HS-5 (cell line): ENCODE measurements at regions not wholly inside any gene's neighbourhood (a gene's known extent, or its start where the extent isn't known, plus 50 kb on each side); places are given as distances from the start of the nearest gene placed in this dataset.

ENCODE experiments used
- DNase-seq: peaks from one replicate; pipeline ENCODE4 v3.0.0-alpha.2; 2012; ENCODE audit warnings: low read depth

DNA sequence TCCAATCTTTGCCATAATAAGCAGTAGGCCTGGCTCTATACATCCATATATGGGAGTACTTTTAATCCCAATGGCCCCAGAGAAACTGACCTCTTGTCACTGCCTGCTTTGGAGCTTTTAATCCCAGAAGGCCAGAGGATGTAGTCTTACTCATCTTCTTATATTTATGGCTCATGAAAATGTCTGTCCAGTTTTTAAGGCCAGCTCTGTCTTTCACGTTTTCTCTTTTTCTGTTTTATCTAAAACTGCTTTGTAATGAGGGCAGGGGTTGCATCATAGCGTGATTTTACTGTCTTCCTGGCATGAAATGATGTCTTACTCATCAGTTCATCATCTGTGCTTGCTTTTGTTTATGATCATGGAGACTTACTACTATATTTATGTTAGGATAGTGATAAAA is 1094.9 kb downstream of the MAT2B start:
- peak; percentile 78 for DNase-seq

DNA sequence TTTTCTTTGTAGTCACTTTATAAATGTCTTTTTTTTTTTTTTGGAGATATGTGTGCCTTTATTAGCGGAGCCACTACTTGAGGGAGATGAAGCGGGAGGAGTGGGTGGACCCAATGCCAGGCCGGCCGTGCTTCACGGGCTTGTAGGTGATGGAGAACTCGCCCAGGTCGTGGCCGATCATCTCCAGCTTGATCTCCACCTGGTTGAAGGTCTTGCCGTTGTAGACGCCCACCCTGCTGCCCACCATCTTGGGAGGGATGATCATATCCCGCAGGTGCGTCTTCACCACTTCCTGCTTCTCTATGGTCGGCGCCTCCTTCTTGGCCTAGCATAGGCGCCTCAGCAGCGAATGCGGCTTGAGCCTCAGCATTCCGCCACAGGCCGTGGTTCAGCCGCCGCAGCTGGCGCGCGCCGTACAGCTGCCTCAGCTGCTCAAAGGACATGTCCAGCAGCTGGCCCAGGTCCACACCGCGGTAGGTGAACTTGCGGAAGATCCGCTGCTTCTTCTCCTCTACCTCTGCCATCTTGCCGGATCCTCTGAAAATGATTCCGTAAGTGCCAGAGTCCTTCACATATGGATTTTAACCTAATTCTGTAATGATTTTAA is 1095.6 kb downstream of the MAT2B start:
- no peak for DNase-seq

DNA sequence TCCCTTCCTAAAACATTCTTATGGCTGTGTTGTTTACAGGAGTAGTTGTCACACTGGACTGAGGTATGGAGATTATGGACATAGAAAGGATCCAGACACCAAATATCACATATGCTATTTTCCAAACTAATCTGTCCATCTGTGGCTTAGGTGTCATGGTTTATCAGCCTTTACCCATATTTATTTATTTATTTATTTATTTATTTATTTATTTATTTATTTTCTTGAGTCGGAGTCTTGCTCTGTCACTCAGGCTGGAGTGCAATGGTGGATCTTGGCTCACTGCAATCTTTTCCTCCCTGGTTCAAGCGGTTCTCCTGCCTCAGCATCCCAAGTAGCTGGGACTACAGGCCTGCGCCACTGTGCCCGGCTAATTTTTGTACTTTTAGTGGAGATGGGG is 1103.1 kb downstream of the MAT2B start:
- no peak for DNase-seq

DNA sequence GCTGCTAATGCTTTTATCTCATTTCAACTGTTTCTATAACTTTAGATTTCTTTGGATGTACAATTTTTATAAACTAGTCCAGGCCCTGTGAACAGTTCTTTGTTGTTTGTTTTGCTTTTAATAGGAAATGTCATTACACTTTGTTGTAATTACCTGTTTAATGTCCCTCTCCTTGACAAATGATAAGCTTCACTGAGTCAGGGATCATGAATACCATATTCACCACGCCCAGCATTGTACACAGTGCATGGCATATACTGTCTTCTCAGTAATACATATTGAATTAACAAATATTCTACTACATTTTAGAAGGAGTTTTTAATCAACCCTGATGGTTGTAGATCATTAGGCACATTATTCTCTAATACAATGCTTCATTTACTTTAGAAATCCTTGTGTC is 1105.0 kb downstream of the MAT2B start:
- no peak for DNase-seq

DNA sequence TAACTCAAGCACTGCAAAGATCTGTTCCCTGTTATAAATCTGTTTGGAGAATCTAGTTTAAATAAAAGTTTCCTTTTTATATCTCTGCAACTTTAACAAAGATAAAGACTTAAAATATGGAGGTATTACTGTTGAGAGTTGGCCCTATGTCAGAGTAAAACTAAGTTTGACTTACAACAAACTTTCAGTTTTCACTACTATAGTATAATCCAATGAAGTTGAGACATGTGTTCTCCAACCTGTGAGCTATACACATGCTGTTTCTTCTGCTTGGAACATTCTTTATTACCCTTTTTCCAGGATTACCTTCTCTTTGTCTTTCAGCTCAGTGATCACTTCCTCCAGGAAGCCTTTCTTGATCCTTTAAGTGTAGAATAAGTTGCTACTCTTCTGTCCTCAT is 1109.3 kb downstream of the MAT2B start:
- DNase-seq: no peak

DNA sequence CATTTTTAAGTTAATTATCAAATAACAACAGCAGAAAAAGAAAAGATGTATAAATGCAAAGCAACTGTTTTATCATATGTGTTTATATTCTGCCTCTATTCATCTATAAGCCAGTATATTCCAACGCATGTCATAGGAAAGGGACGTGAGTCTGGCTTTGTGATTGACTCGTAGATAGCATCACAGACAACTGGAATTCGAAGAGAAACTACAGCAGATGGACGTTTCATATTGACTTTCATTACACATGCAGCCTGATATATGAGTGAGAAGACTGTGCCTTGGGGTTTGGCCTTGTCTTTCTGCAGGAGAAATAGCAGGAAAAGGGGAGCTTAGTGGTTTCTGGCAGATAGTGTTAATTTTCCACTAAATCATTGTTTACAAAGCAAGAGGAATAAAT is 1111.9 kb downstream of the MAT2B start:
- DNase-seq: no peak

DNA sequence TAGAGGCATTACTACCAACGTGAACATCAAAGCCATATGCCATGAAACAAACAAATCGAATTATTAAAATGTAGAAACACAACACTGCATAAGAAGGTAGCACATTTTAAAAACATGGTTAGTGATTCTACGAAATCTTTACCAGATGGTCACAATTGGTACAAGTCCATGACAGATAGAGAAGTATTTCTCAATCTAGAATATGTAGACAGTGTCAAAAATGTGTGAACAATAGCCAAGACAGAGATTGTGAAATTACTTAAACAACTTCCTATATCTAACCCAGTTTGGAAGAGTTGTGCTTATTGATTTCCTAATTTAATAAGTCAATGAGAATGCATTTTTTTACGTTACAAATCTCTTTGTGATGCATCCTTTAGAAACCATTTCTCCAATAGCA is 1121.6 kb downstream of the MAT2B start:
- DNase-seq: no peak

DNA sequence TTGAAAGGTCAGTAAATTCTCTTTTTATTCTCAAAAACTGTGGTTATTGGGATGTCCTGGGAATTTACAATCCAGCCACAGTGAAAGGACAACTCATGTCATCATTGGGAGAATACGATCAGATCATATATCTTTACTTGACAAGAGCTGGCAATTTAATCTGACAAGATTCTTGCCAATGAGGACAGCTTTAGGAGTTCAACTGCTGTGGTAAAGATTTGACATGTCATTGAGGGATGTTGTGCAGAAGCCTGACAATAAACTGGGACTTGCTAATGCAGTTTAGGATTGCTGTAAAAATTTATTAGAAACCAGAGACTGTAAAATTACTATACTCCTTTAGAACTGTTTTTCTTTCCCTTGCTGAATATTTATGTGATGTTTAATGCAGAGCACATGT is 1131.0 kb downstream of the MAT2B start:
- DNase-seq: no peak

DNA sequence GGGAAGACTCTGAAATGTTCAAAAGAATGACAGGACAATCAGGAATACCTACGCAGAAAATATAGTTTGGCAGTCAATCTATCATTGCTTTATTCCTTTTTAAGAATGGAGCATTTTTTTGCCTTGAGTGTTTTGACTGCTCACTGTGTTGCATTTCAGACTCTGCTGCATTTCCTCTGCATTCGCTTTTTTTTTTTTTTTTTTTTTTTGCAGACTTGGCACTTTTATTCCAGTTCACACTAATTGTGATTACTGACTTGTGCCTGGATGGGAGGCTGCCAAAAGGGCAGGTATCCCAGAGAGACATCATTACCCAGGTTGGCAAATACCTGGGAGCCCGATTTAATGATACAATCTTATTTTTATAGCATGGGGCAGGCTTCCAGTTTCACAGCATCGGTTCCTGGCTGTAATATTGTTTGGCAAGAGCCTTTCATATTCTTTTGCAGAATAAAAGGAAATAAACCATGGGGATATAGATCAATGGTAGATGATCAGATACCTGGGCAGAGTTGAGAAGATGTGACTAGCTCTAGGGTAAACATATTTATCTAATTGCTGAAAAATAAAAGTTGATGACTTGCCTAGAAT is 1132.6 kb downstream of the MAT2B start:
- DNase-seq: no peak

DNA sequence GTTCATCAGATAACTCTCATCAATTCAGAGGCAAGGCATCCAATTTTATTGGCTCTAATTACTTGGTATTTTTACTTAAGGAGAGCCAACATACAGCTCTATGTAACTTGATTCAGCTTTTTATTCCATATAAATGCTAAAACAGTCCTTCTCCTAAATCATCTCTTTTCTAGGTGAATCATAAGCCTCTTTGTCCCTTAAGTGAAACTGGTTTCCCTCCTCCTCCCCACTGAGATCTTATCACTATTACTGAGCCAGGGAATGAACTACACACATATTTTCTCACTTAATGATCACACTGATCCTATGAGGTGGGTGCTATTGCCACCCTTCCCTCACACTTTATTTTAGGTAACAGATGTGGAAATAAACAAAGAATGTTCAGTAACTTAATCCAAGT is 1143.8 kb downstream of the MAT2B start:
- DNase-seq: no peak

DNA sequence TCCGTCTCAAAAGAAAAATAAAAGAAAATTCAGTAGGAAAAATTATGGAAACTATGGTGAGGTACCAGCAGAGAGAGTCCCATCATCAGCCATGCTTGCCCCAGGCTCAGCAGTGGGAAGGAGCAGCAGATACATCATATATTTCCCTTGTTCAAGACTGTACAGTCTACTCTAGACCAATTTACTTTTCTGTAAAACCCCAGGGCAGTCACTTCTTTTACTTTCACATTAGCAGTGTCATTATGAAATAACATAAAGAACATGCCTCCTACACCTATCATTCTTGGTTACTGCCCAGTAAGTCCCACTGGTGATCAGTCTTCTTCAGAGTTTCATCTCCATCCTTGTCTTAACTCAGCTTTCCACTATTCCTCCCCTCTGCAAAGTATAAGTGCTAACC is 1145.0 kb downstream of the MAT2B start:
- DNase-seq: no peak

DNA sequence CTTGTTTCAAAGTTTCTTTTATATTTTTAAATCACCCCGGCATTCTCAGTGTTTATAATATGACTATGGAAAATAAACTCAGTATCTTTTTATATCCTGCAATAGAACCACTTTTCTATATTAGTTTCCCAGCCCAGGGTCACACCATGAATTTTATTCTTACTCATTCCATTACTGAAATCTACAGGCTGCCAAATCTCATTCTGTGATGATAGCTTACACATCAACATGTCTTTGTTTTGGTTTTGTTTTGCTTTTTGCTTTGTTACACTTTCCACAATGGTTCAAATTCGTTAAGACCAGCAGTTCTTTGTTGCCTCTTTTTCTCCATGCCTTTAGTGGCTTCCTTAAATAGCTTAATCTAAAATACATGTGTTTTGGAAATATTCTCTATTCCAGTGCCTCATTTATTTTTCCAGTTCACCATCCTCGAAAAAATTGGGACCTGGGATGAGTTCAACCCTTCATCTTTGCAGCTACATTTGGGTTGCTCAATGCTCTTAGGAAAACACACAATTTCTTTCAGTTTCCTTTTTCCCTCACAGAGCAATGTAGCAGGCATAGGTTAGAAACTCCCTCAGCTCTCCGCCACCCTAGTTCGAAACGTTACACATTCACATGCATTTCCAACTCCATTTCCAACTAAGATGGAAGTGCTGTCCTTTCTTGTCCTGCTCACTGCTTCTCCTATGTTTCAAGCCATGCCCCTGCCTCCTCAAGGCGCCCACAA is 1146.3 kb downstream of the MAT2B start:
- DNase-seq: no peak

DNA sequence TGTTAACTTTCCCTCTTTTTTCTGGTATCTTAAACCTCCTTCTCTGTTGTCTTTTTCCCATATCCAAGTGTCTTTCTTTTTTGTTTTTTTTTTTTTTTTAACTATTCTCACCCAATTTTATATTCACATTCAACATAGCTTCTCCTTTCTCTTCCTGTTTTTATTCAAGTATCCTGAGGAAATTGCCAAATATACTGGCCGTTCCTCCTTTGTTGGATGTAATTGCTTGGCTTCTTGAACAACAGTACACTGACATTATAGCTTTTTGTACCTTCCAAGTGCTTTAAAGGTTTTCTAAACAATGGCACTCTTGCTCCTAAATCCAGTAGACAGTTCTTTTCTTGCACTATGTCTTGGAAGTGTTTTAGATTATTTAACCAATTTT is 1146.8 kb downstream of the MAT2B start:
- no peak for DNase-seq

DNA sequence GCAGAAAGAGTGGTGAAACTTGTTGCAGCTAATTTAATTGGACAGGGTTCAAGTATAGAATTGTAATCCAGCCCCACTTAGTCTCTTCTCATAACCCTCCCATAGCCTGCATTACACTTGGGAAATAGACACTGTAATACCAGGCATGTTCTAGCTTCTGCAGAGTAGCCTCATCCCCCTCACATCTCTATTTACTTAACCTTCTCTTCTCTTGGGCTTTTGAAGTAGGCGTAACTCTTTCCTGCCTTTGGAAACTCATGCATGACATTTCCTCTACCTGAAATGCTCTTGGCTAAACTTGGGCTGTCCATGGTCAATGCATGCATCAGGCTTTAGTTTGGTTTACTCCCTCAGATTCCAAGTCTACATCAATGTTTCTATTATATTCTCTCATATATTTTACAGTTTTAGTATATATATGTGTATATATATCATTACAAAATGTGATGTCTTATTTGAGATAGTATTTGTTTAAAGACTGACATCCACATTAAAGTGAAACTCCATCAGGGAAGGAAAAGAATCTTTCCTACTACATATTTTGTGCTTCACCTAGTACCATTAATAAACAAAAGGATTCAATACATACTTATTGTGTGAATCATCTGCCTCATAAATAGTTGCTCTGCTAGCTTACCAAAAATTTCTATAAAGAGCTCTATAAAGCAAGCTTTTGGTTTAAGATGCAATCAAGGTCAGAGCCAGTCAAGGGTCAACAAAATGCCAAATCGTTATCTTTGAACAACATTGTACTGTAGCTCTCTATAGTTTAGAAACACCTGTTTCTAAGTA is 1158.0 kb downstream of the MAT2B start:
- DNase-seq: peak; percentile 29

DNA sequence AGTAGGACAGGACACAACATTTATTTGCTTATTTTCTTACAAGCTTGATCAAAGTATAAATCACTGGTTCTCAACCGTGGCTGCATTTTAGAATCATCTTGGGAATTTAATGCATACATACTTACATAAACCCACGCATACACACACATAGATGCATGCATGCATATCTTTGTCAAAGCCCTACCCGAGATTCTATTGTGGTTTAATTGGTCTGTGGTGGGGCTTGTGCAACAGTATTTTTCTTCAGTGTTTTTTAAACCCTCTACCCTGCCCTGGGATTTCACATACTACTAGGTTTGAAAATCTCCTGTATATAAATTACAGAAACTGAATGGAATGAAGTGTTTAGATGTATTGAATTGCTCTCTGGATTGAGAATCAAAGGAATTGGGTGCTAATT is 1166.2 kb downstream of the MAT2B start:
- DNase-seq: no peak

DNA sequence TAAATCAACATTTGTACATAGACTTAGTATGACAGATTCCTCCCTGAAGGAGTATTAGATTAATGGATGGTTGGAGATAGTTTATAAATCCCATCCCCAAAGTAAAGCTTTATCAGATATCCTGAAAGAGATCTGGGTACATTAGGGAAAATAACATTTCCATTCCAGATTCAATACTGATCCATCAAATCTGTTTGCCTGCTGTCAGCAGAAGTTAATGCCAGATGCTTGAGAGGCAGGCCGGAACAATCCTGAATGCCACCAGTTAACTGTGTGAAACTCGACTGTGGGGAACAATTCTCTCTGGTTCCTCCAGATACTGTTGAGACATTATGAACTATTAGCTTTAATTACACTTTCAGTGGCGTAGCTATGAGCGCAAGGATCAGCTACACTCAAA is 1166.8 kb downstream of the MAT2B start:
- no peak for DNase-seq

DNA sequence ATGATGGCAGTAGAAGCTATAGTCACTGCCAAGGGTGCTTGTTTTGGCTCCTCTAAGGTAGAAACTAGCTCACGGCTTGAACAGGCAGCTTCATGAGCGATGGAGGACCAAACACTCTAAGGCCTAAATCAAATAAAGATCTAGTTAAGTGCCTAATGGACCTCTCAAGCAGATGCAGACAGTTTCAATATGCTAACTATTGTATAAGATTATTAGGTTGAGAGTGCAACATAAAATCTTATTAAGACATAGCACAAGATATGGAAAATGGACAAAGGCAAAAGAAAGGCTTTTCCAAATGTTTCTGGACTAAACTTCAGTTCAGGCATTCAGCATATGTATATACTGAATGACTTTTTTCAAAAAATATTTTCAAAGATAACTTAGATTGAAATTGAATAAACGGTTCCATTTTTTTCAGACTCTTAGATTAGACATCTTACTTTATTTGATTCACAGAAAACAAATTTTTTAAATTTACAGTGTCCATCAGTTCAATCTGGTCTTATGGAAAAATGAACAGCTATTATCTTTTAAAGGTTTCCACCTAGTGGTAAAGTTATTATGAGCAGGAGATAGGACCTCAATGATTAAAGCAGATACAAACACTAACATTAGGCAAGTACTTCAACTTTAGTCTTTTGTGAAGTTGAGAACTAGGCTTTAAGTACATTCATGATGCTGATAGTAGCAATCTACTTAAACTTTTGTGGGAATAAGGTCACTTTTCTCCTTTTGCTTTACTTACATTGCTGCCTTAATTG is 1167.7 kb downstream of the MAT2B start:
- peak; percentile 6 for DNase-seq

DNA sequence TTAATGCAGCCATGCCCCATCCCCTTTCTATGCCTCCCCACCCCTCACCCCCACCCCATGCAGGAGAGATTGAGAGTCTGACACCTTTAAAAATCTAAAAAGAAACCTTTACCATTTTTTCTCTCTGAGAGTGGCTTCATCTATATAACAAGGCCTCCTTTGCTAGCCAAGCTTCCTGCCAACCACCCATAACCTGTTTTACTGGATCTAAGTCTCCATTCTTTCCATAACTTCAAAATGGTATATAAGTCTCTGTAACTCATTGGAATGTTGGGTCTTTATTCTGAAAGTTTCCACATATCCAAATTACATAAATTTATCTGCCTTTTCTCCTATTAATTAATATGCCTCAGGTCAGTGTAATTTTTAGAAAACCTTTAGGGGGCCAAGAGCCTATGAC is 1174.0 kb downstream of the MAT2B start:
- DNase-seq: no peak

DNA sequence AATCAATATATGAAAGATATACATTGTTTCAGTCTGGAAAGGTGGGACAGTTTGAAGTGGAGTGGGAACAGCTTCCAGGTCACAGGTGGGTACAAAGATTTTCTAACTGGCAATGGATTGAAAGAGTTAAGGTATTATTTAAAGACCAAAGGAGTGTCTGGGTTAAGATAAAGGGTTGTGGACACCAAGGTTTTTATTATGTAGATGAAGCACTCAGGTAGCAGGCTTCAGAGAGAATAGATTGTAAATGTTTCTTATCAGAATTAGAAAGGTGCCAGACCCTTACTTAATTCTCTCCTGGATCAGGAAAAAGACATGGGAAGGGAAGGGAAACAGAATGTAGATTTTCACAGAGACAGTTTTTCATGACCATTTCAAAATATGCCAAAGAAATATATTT is 1174.8 kb downstream of the MAT2B start:
- no peak for DNase-seq

DNA sequence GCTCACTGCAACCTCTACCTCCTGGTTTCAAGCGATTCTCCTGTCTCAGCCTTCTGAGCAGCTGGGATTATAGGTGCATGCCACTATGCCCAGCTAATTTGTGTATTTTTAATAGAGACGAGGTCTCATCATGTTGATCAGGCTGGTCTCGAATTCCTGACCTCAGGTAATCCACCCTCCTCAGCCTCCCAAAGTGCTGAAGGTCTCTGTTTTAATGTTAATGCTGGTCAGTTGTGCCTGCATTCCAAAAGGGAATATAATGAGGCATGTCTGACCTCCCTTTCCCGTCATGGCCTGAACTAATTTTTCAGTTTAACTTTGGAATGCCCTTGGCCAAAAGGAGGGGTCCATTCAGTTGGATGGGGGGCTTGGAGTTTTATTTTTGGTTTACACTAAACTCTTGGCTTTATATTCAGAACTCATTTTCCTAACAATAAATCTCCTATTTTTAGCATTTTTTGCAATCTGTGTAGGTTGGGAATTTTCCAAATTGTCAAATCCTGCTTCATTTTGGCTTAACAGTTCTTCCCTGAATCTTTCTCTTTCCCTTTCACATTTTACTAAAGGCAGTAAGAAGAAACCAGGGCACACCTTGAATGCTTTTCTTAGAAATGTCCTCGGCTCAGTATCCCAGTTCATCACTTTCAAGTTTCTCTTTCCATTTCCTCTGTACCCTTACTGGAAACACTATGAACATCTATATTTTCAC is 1175.5 kb downstream of the MAT2B start:
- DNase-seq: no peak

DNA sequence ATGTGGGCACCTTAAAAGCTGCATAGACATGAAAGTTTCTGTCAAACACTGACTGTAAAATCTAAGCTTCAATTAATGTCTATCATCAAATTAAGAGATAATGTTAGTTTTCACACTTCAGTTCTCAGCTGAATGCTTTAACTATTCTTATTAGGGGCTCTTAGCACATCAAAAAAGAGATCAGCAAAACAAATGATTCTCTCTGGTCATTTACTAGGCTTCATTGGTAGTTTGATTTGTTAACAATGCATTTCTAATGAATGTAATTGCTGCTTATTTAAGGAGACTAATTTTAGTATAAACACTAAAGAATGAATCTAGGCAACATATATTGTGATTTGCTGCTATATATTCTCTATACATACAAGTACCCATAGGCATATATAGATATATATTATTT is 1182.0 kb downstream of the MAT2B start:
- DNase-seq: no peak

DNA sequence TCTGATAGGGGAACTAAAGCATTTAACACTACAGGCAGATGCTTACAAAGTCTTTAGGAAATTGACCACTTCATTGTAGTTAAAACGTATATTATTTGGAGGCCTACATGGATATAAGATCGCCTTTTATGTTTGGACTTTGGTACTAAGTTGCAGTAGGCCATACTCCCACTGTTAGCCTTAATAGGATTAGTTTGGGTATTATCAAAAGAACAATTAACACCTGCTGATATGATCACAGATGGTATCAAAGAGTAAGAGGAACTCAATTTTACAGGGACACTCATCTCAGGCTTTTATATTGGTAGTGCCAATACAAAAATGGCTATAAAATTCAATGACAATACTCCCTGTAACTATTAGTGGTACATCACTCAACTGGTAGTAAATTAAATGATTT is 1183.0 kb downstream of the MAT2B start:
- no peak for DNase-seq
